SK-N-SH treated with all-trans-retinoic acid at 6 μM for 48 hours (cell line): ENCODE measurements at regions not wholly inside any gene's neighbourhood (a gene's known extent, or its start where the extent isn't known, plus 50 kb on each side); places are given as distances from the start of the nearest gene placed in this dataset.

Experiments used
- ATAC-seq: fragments of 200-7000 bp; cut with Tn5 transposase; 3 replicates; pipeline ENCODE4 v1.9.1; 2020; ENCODE audit warnings: mild to moderate bottlenecking, moderate library complexity
- CREB5 ChIP-seq: fragments of 250-450 bp; sonication (Bioruptor Pico); IDR thresholded peaks from 2 replicates; pipeline ENCODE4 v1.5.1; 2020; ENCODE audit warnings: low read depth, mild to moderate bottlenecking, moderate library complexity
- CSDC2 ChIP-seq: fragments of 250-450 bp; sonication (Bioruptor Pico); IDR thresholded peaks from 2 replicates; pipeline ENCODE4 v1.5.0; 2020; ENCODE audit warnings: mild to moderate bottlenecking, moderate library complexity
- CSRNP3 ChIP-seq: fragments of 250-450 bp; sonication (Bioruptor Pico); IDR thresholded peaks from 2 replicates; pipeline ENCODE4 v1.5.1; 2021; ENCODE audit warnings: mild to moderate bottlenecking, moderate library complexity
- ESRRG ChIP-seq: fragments of 250-450 bp; sonication (Bioruptor Pico); IDR thresholded peaks from 2 replicates; pipeline ENCODE4 v1.6.1; 2021; ENCODE audit warnings: mild to moderate bottlenecking
- GLIS3 ChIP-seq: fragments of 250-450 bp; sonication (Bioruptor Pico); IDR thresholded peaks from 2 replicates; pipeline ENCODE4 v1.5.0; 2020; ENCODE audit warnings: mild to moderate bottlenecking, moderate library complexity
- ISL1 ChIP-seq: fragments of 250-450 bp; sonication (Bioruptor Pico); IDR thresholded peaks from 2 replicates; pipeline ENCODE4 v2.1.2; 2022; ENCODE audit warnings: mild to moderate bottlenecking, moderate library complexity
- OSR1 ChIP-seq: fragments of 250-450 bp; sonication (Bioruptor Pico); IDR thresholded peaks from 2 replicates; pipeline ENCODE4 v1.8.0; 2022; ENCODE audit warnings: moderate library complexity, mild to moderate bottlenecking, inconsistent platforms
- PATZ1 ChIP-seq: fragments of 250-450 bp; sonication (Bioruptor Pico); IDR thresholded peaks from 2 replicates; pipeline ENCODE4 v1.8.0; 2020; ENCODE audit warnings: mild to moderate bottlenecking, moderate library complexity, borderline replicate concordance
- POU6F1 ChIP-seq: fragments of 250-450 bp; sonication (Bioruptor Pico); IDR thresholded peaks from 2 replicates; pipeline ENCODE4 v1.8.0; 2021; ENCODE audit warnings: low read depth, mild to moderate bottlenecking, moderate library complexity, borderline replicate concordance
- PPARA ChIP-seq: fragments of 250-450 bp; sonication (Bioruptor Pico); IDR thresholded peaks from 2 replicates; pipeline ENCODE4 v1.5.0; 2020; ENCODE audit warnings: mild to moderate bottlenecking, borderline replicate concordance
- TCF4 ChIP-seq: fragments of 250-450 bp; sonication (Bioruptor Pico); IDR thresholded peaks from 2 replicates; pipeline ENCODE4 v1.8.0; 2021; ENCODE audit warnings: mild to moderate bottlenecking, moderate library complexity, borderline replicate concordance
- TOX ChIP-seq: fragments of 250-450 bp; sonication (Bioruptor Pico); IDR thresholded peaks from 2 replicates; pipeline ENCODE4 v1.8.0; 2021; ENCODE audit warnings: mild to moderate bottlenecking, moderate library complexity, borderline replicate concordance
- TSHZ2 ChIP-seq: fragments of 250-450 bp; sonication (Bioruptor Pico); IDR thresholded peaks from 2 replicates; pipeline ENCODE4 v1.5.0; 2020; ENCODE audit warnings: mild to moderate bottlenecking, moderate library complexity
- ZC3H10 ChIP-seq: fragments of 250-450 bp; sonication (Bioruptor Pico); IDR thresholded peaks from 2 replicates; pipeline ENCODE4 v1.5.1; 2021; ENCODE audit warnings: mild to moderate bottlenecking, moderate library complexity
- ZFP3 ChIP-seq: fragments of 250-450 bp; sonication (Bioruptor Pico); IDR thresholded peaks from 2 replicates; pipeline ENCODE4 v1.5.0; 2020; ENCODE audit warnings: mild to moderate bottlenecking, moderate library complexity
- ZFP30 ChIP-seq: fragments of 450-650 bp; formaldehyde crosslinking; IDR thresholded peaks from 2 replicates; pipeline ENCODE4 v1.5.0; 2022; ENCODE audit warnings: mild to moderate bottlenecking, moderate library complexity
- ZNF565 ChIP-seq: fragments of 450-650 bp; formaldehyde crosslinking; conservative IDR thresholded peaks from 2 replicates; pipeline ENCODE4 v1.5.0; 2020; ENCODE audit warnings: low read depth, mild to moderate bottlenecking, moderate library complexity
- ZNF8 ChIP-seq: fragments of 450-650 bp; formaldehyde crosslinking; IDR thresholded peaks from 2 replicates; pipeline ENCODE4 v1.5.0; 2020; ENCODE audit warnings: mild to moderate bottlenecking, moderate library complexity

- no peak for TF ChIP-seq CREB5 (CRISPR knock-in tag)
- TF ChIP-seq, all 23 proteins: peak for 0
Measured at GRCh38 chr18:42258301-42258965, 303.4 kb downstream of the PIK3C3 start (continued).

GRCh38 chr18:42261731-42262130, 306.7 kb downstream of the PIK3C3 start:
- no peak for TF ChIP-seq ISL1 (CRISPR knock-in tag)
- no peak for TF ChIP-seq POU6F1 (CRISPR knock-in tag)
- no peak for TF ChIP-seq CSDC2 (CRISPR knock-in tag)
- no peak for TF ChIP-seq ZNF565 (CRISPR knock-in tag)
- no peak for TF ChIP-seq OSR1 (CRISPR knock-in tag)
- TF ChIP-seq PPARA = no peak
- no peak for TF ChIP-seq ESRRG (CRISPR knock-in tag)
- no peak for TF ChIP-seq ZFP30
- TF ChIP-seq TSHZ2 (CRISPR knock-in tag) = no peak
- no peak for TF ChIP-seq CSRNP3 (CRISPR knock-in tag)
- TF ChIP-seq ZFP3 = no peak
- TF ChIP-seq TOX (CRISPR knock-in tag) = no peak
- TF ChIP-seq, all 23 proteins: peak for 0
- ATAC-seq = no peak

- no peak for ATAC-seq
- TF ChIP-seq CSDC2 (CRISPR knock-in tag) (no peak), GLIS3 (no peak)
Measured at GRCh38 chr18:42264497-42264896, 309.5 kb downstream of the PIK3C3 start.

- TF ChIP-seq ZC3H10 (CRISPR knock-in tag) = no peak
- TF ChIP-seq, all 23 proteins: peak for 0
- no peak for ATAC-seq
Measured at GRCh38 chr18:42268186-42268725, 313.2 kb downstream of the PIK3C3 start.

GRCh38 chr18:42268798-42269197, 313.8 kb downstream of the PIK3C3 start:
- ATAC-seq = no peak
- TF ChIP-seq ISL1 (CRISPR knock-in tag) (no peak), ZNF565 (CRISPR knock-in tag) (no peak), TSHZ2 (CRISPR knock-in tag) (no peak), TCF4 (CRISPR knock-in tag) (no peak), PATZ1 (CRISPR knock-in tag) (no peak), ZNF8 (no peak), ESRRG (CRISPR knock-in tag) (no peak), GLIS3 (no peak), CSRNP3 (CRISPR knock-in tag) (no peak), ZFP30 (no peak), PPARA (no peak)
